Thyroid gland (tissue), 4 donors: ENCODE measurements at regions not wholly inside any gene's neighbourhood (a gene's known extent, or its start where the extent isn't known, plus 50 kb on each side); places are given as distances from the start of the nearest gene placed in this dataset.

Source experiments
- DNase-seq, 2 donors: peaks; one replicate each; pipeline ENCODE4 v3.0.0-alpha.2; 2019
- H3K27ac ChIP-seq, 3 donors: fragments of 200-600 bp; sonication (generic); 1 replicate in 2 of 3; 2 replicates in 1 of 3; pipeline ENCODE4 v1.5.1; 2016 to 2019; ENCODE audit warnings: mild to moderate bottlenecking in 1 of 3, moderate library complexity in 1 of 3
- H3K27me3 ChIP-seq: fragments of 200-600 bp; sonication (generic); one replicate; pipeline ENCODE4 v1.5.1; 2019
- H3K36me3 ChIP-seq, 2 donors: fragments of 200-600 bp; sonication (generic); one replicate each; pipeline ENCODE4 v1.5.1; 2016 to 2019
- H3K4me1 ChIP-seq, 2 donors: fragments of 200-600 bp; sonication (generic); one replicate each; pipeline ENCODE4 v1.5.1; 2017 to 2019
- H3K4me3 ChIP-seq, 3 donors: fragments of 200-600 bp; sonication (generic); replicated peaks in 1 of 3; 1 replicate in 2 of 3; 2 replicates in 1 of 3; pipeline ENCODE4 v1.5.1; 2016; ENCODE audit warnings: mild to moderate bottlenecking in 1 of 3
- H3K9me3 ChIP-seq: fragments of 200-600 bp; sonication (generic); one replicate; pipeline ENCODE4 v1.5.1; 2017
- POLR2A ChIP-seq, 2 donors: fragments of 450-650 bp; IDR thresholded peaks; one replicate each; pipeline ENCODE4 v1.6.1; 2017; ENCODE audit warnings: antibody characterized with exemption in 2 of 2, mild to moderate bottlenecking in 2 of 2, moderate library complexity in 1 of 2
- WGBS, 2 donors: methylation state at CpG; one replicate each; pipeline ENCODE4 v1.1.5; 2017; 5-methylcytosine and 5-hydroxymethylcytosine counted together
- intact Hi-C: fragments of 100-400 bp; cut with DNase I; formaldehyde crosslinking; loops from one replicate; pipeline ENCODE4 v1.15.1; 2023
- TF ChIP-seq, protein P1 (sequence below), 6 experiments: fragments of 200-600 bp in 3 of 6; fragments of 450-650 bp in 3 of 6; sonication (generic) in 3 of 6; IDR thresholded peaks; one replicate each; pipeline ENCODE4 v1.5.1; 2016 to 2019; ENCODE audit warnings: antibody characterized with exemption in 6 of 6, mild to moderate bottlenecking in 2 of 6, inconsistent platforms in 1 of 6, moderate library complexity in 1 of 6

DNA sequence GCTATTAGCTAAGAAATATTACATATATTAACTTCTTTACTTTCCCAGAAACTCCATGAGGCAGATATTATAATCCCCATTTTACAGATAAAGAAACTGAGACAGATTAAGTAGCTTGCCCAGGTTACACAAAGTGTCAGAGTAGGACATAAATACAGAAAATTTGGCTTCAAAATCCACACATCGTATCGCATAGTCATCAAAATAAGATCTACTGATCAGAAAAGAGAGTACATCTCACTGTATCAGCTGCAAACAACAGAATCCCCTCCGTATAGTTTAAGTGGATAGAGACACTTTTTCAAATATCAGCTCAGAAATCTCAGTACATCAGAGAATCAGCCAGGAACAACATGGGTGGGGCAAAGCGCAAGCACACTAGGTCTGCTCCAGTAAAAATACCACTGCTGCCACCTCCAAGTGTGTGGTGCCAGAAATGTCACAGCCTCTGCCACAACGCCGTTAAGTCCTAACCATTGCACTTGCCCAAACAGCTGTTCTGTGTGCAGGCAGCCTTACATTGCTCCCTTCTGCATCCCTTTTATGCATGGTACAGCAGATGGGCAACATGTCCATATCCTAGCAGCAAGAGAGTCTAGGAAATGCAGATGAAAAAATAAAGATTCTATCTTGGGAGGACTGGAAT is 204.8 kb downstream of the KLF12 start:
- WGBS, 2 donors: 96 to 99% methylated on average over 6 of the region's 6 CpGs
- DNase-seq: no peak
- H3K36me3 ChIP-seq: no peaks in the 10 kb centered on the region
- intact Hi-C loops: no loop called here
- H3K9me3 ChIP-seq: no peaks in the 10 kb centered on the region
- H3K4me3 ChIP-seq: no peak overlapping the region
- no peak overlapping the region for H3K27ac ChIP-seq
- TF ChIP-seq, protein P1, sequence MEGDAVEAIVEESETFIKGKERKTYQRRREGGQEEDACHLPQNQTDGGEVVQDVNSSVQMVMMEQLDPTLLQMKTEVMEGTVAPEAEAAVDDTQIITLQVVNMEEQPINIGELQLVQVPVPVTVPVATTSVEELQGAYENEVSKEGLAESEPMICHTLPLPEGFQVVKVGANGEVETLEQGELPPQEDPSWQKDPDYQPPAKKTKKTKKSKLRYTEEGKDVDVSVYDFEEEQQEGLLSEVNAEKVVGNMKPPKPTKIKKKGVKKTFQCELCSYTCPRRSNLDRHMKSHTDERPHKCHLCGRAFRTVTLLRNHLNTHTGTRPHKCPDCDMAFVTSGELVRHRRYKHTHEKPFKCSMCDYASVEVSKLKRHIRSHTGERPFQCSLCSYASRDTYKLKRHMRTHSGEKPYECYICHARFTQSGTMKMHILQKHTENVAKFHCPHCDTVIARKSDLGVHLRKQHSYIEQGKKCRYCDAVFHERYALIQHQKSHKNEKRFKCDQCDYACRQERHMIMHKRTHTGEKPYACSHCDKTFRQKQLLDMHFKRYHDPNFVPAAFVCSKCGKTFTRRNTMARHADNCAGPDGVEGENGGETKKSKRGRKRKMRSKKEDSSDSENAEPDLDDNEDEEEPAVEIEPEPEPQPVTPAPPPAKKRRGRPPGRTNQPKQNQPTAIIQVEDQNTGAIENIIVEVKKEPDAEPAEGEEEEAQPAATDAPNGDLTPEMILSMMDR (IDR thresholded peaks at IDR 0.05): no peak
- no peak for TF ChIP-seq POLR2A (IDR thresholded peaks at IDR 0.05)
- no peaks in the 10 kb centered on the region for H3K4me1 ChIP-seq
- H3K27me3 ChIP-seq: no peaks in the 10 kb centered on the region

DNA sequence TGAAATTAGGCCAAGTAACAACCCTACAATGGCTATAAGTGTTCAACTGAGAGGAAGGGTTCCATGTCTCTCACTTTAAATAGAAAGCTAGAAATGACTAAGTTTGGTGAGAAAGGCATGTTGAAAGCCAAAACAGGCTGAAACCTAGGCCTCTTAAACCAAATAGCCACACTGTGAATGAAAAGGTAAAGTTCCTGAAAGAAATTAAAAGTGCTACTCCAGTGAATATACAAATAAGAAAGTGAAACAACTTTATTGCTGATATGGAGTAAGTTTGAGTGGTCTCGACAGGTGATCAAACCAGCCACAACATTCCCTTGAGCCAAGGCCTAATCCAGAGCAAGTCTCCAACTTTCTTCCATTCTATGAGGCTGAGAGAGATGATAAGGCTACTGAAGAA is 209.6 kb downstream of the KLF12 start:
- H3K9me3 ChIP-seq: no peaks in the 10 kb centered on the region
- DNase-seq: no peak
- H3K27me3 ChIP-seq: no peaks in the 10 kb centered on the region
- no peak overlapping the region for H3K27ac ChIP-seq
- no peaks in the 10 kb centered on the region for H3K36me3 ChIP-seq
- no peak for TF ChIP-seq POLR2A (IDR thresholded peaks at IDR 0.05)
- TF ChIP-seq, protein P1 (IDR thresholded peaks at IDR 0.05): no peak
- H3K4me1 ChIP-seq: no peaks in the 10 kb centered on the region
- 94% methylated on average over 1 of the region's 1 CpG for WGBS, 2 donors
- intact Hi-C loops: no loop called here
- H3K4me3 ChIP-seq: no peak overlapping the region

DNA sequence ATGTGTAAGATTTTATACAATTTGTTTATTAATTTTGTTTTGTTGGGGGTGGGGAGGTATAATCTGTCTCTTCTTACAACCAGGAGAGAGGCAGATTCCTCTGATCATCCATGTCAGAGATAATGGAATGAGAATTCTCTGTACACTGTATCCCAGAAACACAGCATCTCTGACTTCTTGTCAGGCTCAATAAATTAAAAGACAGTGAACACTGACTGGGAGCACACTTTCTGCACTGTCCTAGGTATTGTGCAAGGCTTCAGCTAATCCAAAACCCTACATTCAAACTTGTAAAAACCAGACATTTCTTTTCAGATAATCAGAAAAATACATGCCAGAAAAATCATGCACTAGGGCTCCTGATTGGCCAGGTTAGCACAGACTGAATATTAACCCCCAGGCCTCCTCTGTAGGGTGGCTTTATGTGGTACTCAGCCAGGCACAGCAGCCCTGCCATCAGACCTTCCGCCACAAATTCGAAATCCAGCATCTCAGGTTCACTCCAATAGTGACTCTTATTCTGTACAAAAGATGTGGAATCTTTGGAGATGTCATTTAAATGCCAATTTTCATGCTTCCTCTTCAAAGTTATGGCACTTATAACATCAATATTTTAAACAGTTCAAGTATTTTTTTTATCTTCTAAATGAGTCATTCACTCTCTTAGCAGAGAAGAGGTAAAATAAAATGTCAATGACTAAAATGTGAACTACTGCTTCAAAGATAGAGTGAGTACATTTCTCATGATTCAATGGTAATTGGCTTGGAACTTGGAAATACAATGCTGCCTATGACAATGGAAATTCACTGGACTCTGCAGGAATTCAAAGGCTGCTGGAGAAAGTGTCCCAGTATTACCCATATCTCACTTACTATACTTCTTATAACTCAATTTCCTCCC is 211.5 kb downstream of the KLF12 start:
- WGBS, 2 donors: 96 to 97% methylated on average over 2 of the region's 2 CpGs

DNA sequence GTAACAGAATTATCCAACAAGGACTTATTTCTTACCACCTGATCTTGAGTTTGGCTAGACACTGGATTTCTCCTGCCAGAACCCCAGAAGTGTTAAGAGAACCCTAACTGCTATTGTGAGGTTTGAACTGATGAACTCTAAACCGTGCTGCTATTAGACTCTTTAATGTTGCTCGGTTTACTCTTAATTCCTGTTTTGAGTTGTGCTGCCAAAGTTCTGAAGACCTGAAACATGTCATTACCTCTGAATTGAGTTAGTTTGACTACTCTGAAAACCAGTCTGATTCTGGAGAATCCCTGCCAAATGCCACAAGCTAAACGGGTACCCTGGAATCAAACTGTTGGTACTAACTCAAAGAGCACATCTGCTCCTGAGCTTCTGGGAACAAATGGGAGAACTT is 215.5 kb downstream of the KLF12 start:
- no peak overlapping the region for H3K4me3 ChIP-seq
- no peak for DNase-seq
- H3K36me3 ChIP-seq: no peaks in the 10 kb centered on the region
- WGBS, 2 donors: 29 to 40% methylated on average over 3 of the region's 3 CpGs
- peaks cover 0 to 4% of the 10 kb centered on the region in 2 donors for H3K4me1 ChIP-seq
- H3K27me3 ChIP-seq: no peaks in the 10 kb centered on the region
- no peak overlapping the region for H3K27ac ChIP-seq
- TF ChIP-seq POLR2A (IDR thresholded peaks at IDR 0.05): no peak
- TF ChIP-seq, protein P1 (IDR thresholded peaks at IDR 0.05): no peak
- intact Hi-C loops: no loop called here
- no peaks in the 10 kb centered on the region for H3K9me3 ChIP-seq

More for the DNA sequence above, 211.5 kb downstream of the KLF12 start:
- H3K9me3 ChIP-seq: no peaks in the 10 kb centered on the region
- no peaks in the 10 kb centered on the region for H3K27me3 ChIP-seq
- no peak for DNase-seq
- no peaks in the 10 kb centered on the region for H3K36me3 ChIP-seq
- no peak overlapping the region for H3K27ac ChIP-seq
- intact Hi-C loops: no loop called here
- H3K4me3 ChIP-seq: no peak overlapping the region
- TF ChIP-seq, protein P1 (IDR thresholded peaks at IDR 0.05): no peak
- no peak for TF ChIP-seq POLR2A (IDR thresholded peaks at IDR 0.05)
- H3K4me1 ChIP-seq: no peaks in the 10 kb centered on the region
